HT-29 (cell line): ENCODE measurements at regions not wholly inside any gene's neighbourhood (a gene's known extent, or its start where the extent isn't known, plus 50 kb on each side); places are given as distances from the start of the nearest gene placed in this dataset.

Source experiments
- DNase-seq: peaks from one replicate; pipeline ENCODE4 v3.0.0-alpha.2; 2015; ENCODE audit warnings: low spot score

DNA sequence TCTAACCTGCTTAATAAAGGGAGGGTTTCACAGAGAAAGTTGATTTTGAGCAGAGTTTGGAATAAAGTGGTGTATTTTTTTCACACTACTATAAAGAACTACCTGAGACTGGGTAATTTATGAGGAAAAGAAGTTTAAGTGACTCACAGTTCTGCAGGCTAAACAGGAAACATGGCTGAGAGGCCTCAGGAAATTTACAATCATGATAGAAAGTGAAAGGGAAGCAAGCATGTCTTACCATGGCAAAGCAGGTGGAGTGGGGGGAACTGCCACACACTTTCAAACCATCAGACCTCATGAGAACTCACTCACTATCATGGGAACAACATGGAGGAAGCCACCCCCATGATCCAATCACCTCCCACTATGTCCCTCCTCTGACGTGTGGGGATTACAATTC lies 546.7 kb downstream of the EPHA4 start:
- DNase-seq = no peak

DNA sequence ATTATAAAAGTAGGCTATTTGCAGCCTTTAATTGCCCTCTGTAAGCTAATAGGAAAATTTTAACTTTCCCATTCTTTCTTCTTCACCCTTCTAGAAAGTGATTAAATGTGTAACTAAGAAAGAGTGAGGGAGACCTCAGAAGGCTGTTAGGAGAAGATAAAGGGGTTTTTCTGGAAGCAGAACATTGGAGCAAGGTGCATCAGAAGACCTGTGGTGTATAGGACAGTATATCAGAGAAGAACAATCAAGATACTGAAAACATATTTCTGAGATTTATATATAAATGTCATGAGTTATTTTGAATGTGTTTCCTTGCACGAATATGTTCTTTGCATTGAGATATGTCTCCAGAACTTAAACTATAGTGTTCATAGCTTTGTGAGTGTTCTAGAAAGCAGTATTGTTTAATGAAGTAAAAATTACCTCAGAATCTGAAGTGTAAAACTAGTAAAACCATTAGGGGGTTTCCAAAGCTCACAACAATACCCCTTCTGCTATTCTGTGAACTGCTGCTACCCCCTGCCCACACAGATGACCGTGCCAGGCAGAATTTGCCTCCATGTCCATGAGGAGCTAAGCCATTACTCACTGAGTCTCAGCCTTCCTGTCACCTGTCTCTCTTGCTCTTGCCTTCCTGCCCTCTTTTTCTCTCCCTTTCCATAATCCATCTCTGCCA lies 537.9 kb downstream of the EPHA4 start:
- DNase-seq = no peak

DNA sequence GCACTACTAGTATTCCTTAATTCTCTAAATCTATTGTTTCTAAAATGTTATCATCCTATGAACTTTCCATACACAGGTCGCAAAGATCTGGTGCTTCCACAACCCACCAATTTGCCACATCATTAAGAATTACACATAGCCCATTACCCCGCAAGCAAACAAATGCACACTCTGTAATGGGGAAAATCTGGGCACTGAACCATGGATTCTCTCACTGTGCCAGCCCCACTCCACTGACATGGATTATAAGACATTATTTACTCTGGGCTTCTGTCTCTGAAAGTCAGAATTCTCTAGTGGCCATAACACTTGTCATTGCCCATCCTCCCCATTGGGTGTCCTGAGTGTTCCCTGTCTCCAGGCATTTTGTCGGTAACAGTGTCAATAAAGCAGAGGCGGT lies 537.1 kb downstream of the EPHA4 start:
- no peak for DNase-seq

DNA sequence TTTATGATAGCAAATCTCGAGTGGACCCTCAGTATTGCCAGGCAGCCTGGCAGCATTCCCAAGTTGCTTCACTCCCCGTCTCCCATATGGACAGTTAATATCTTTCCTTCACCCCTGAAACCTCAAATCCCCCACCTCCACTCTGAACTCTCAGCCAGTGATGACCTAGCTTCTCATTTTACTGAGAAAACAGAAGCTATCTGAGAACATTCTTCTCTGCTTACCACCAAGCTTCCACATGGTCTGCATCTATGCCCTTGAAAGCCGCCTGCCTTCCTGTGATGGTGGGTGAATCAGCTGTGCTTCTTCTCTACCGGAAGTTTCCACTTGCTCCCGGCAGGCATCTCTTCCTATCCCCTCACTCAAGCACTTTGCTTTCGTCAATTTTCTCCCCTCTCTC lies 529.2 kb downstream of the EPHA4 start:
- DNase-seq = no peak

DNA sequence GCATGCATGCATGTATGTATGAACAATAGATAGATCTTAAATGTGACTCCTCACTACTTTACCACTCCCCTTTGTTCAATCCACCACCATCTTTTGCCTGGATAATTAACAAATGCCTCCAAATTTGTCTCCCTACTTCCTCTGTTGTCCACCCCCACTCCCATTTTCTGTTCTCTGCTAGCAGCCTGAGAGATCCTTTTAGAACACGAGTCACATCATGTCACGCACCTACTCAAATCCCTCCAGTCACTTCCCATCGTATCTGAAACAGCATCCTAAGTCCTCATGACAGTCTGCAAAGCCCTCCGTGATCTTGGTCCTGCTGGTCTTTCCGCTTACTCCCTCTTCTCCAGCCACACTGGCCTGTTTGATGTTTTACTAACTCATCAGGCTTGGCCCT lies 527.3 kb downstream of the EPHA4 start:
- DNase-seq = no peak

DNA sequence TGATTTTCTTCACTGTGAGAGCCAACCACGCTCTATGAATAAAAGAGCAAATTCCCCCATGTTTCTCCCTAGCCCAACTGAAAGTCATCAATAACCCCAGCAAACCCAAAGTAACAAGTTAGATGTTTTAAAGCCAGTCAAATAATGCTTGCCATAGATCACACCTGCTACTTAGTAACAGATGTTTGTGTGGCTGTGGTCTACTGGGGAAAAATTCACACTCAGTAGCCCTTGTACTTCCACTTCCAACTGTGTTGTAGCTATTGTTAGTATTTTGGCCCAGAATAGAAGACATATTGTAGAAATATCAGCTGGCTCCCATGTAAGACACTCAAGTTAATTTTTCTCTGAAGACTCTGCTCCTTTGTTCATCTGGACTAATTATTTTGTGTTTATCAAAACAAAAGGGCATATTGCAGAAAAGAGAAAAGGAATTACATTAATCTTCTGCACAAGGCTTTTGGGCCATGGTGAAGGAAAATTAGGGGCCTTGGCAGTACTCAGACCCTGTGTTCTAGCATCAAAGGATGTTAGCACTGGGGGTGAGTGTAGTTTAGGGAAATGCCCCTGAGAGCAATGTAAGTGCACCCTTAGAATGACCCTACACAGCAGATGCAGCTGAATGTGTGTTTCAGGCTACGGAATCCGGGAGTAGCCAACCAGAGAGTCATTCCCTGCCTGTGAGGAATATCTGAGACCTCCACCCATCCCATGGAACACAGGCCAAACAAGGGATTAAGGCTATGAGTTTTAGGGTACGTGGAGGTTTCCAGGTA lies 521.9 kb downstream of the EPHA4 start:
- DNase-seq = no peak

DNA sequence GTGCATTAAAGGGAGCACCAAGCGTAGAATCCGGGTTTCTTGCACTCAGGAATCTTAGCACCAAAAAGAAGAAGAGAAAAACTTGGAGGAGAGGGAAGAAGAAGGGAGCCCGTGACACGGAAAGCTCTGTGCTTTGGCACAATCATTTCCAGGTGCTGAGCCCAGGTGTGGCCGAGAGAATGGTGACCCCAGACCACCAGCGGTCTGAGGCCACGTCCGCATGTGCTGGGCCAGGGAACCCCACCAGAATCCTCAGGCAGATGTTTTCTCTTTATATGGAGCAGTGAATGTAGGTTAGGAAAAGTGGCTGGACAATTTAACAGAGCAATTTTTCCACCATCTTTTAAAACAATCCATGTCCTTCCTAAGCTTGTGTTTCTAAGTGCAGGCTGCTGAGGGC lies 520.9 kb downstream of the EPHA4 start:
- no peak for DNase-seq

DNA sequence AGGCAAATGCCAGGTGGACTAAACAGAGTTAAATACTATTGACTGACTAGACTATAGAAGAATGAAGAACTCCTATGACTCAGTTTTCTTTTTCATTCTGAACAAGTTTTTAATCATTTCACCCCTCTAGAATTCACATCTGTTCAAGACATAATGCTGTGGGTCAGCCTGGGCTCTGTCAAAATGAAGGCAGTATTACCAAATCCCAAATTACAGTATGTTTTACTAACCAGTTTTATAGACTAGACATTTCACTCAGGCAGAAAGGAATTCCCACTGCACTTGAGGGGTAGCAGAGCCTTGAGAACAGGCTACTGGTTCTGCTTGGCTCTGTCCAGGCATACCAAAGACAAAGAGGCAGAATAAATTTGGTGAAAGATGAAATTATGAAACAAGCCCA lies 511.7 kb downstream of the EPHA4 start:
- no peak for DNase-seq

DNA sequence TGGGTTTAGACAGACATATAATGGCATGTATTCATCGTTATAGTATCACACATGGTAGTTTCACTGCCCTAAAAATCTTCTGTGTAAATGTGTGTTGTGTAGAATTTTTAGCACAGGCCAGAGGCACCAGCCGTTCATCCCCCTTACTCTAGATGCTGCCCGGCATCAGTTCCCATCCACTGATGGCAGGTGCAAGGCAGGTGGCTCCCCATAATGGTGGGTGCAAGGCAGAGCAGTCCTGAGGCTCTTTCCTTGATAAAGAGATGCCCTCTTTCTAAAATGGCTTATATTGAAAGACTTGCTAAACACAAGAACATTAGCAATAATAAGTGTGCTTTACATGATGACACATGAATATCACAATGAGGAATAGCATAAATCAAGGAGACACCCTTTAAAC lies 508.5 kb downstream of the EPHA4 start:
- DNase-seq = no peak

DNA sequence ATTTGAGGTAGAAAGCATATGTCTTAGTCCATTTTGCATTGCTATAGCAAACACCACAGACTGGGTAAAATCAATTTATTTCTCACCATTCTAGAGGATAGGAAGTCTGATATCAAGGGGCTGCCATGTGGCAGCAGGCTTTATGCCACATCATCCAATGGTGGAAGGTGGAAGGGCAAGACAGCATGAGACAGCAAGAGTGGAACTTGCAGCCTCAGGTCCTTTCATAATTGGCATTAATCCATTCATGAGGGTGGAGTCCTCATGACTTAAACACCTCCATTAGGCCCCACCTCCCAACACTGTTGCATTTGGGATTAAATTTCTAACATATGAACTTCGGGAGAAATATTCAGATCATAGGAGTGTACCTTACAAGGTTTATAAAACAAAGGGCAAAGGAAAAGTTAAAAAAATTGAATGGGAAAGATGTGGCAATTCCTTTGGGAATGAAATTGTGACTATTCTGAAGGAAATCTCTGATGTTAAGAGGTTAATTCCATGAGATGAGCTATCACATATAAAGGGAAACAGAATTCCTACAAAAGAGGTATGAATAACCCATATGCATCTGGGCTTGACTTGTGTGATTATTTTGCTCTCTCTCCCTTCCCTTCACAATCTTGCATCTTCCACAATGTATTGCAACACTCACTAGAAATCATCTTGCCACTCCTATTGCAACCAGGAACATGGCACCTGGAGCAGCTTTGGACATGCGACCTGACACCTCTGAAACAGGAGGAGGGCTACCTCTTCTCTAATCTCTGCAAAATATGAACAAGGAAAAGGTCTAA lies 507.8 kb downstream of the EPHA4 start:
- DNase-seq = no peak

DNA sequence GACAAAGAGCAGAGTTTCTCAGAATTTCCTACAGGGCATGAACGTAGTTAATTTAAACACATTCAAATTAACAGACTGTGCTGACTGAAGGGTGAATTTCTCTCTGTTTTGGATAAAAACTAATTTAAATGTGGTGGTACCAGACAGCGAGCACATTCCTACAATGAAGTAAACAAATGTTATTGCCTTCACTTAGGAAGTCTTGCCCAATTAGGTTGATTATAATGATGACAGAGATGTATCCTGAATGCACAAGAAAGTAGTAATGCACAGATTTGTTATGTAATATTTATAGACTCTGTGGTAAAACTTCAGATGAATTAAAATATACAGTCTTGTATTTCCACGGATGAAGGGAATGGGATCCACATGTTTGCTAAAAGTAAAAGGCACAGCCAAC lies 507.2 kb downstream of the EPHA4 start:
- DNase-seq = no peak

DNA sequence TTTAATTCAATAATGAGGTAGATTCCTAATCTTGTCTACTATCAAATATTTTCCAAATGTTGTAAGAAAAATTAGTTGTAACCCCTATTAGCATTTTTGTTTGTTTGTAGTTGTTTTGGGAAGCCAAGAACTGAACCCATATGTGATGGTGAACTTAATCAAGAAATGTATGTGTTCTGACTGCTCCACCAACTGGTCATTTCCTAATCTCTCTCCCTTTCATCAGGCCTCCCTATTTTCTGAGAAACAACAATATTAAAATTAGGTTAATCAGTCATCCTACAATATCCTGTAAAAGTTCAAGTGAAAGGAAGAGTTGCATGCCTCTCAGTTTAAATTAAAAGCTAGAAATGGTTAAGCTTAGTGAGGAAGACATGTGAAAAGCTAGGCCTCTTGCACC lies 504.0 kb downstream of the EPHA4 start:
- DNase-seq = no peak

DNA sequence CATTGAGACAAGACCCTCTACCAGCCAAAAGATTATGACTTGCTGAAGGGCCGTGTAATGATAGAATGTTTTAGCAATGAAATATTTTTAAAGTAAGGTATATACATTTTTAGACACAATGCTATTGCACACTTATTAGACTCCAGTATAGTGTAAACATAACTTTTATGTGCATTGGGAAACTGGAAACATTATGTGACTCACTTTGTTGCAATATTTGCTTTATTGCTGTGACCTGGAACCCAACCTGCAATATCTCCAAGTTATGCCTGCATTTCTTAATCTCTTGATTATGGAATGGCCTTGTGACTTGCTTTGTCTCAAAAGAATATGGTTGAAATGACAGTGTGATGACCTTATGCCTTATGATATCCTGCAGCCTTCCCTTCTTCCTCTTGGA lies 502.0 kb downstream of the EPHA4 start:
- DNase-seq = no peak

DNA sequence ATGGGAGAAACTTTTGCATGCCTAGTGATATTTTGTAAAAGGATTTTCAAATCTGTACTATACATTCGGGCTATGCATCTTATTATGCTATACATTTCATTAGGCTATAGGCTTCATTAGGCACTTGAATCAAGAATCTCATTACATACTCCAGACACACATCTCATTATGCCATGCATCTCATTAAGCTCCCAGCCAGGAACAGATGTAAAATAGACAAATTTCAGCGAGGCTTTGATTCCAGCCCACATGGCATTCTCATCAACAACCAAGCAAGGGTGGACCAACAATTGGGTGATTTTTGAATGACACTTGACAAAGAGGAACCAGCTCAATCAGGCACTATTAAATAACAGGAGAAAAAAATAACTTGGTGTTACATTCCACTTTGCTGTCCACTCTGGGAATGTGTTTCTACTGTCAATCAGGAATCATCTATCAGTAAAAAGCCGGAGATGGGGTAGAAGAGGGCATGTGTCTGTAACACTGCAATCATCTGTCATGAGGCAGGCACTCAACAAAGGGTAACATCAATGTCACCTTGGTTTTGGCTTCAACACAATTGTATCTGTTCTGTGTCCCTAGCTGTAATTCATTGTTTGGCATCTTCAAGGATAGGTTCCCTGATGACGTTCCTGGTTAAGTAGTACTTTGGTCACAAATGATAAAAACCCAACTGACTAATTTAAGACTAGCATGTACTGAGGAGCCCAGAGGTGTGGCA lies 498.6 kb downstream of the EPHA4 start:
- no peak for DNase-seq

DNA sequence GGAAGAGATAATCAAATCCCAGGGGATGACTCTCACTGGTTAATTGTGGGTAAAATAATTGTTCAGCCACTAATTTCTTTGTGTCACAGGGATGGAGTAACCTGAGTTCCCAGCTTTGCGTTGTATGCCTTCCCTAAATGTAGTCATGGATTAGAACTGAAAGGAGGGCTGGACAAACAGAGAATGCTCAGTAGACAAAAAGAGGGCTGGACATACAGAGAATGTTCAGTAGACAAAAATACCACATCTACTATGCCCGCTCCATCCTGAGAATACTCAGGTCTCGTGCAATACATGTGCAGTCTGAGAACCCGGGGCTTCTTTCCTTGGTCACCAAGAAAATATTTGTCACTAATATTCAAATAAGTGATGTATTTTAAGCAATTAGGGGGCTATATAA lies 497.9 kb downstream of the EPHA4 start:
- DNase-seq = no peak

DNA sequence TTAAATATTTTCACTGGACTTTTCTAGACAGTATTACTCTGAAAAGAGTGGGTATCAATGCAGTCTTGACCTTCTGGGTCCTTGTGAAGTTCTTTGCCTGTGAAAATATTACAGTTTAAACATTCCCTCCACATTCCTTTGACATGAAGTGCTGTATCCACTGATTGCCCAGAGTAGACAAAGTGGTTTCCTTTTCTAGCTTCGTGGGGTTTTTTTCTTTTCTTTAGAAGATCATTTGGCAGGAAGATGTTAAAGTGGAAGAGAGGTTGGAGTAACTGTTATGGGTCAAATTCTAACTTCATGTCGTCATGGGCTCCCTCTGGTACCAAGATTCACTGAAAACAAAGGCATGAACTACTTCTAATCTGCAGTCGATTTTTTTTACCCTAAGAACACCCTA lies 496.9 kb downstream of the EPHA4 start:
- DNase-seq = no peak

DNA sequence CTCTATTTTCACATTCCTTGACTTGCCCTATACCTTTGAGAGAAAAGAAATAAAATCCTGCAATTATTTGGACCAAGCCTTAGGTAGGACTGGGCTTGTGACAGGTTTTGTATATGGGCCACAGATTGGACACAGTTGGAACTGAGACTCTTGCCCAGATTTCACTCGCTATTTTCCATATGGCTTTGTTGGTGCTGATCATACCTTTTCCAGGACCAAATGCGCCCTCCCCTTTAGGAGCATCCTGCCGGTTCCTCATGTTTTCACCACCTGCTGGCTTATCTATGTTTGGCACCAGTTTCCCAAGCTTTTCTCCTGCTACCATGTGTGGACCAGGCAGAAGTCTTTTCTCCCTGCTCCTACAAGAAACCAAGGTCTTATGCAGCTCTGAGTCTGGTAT lies 494.9 kb downstream of the EPHA4 start:
- no peak for DNase-seq

DNA sequence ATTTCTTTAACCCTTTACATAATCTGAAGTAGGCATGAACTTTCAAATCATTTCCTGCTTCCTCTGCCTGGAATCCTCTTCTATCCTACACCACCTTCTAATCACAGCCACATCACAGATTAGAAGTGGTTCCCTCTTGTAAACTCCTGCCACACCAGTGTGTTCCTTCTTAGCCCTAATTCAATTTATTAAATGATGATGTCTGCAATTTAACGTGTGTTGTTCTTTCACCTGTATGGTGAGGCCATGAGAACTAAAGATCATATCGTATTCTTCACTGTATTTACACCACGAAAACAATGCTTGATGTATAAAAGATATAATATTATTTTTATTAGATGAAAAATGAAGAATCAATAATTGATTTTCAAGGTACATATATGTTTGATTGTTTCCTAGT lies 494.3 kb downstream of the EPHA4 start:
- no peak for DNase-seq

DNA sequence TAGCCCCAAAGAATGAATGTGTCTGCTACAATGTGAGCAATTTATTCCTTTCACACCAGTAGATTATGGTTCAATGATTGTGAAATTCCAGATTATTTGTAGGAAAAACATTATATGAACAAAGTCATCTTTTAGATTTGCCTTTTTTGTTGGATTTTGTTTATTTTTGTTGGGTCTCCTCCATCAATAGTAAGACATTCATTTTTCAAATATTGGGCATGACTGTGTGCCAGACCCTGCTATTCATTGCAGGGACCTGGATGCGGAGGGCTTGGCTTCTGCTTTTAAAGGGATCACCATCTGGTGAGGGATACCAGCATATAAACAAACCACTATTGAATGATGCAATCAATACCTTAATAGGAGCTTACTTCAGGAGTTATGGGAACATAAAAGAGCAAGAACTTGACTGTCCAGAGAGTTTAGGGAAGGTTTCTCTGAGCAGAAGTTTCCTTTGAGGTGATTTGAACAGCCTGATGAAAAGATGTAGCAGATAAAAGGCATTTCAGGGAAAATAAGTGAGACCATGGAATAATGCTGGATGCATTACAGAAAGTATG lies 486.7 kb downstream of the EPHA4 start:
- DNase-seq = no peak

DNA sequence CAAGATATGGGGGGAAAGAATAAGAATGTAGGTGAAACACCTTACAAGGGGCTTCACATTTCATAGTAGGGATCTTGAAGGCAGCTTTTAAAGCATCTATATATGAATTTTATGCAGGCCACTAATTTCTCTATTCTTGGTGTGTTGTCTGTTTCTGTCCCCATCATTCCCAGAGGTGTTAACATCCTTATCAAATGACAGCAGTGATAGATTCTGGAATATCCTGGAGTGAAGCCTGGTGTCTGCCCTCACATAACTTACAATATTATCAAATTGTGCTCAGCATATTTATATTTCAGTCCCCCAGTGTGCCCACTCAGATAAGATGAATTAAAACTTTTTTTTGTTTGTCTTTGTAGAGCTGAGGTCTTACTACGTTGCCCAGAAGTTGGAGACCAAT lies 486.2 kb downstream of the EPHA4 start:
- no peak for DNase-seq

DNA sequence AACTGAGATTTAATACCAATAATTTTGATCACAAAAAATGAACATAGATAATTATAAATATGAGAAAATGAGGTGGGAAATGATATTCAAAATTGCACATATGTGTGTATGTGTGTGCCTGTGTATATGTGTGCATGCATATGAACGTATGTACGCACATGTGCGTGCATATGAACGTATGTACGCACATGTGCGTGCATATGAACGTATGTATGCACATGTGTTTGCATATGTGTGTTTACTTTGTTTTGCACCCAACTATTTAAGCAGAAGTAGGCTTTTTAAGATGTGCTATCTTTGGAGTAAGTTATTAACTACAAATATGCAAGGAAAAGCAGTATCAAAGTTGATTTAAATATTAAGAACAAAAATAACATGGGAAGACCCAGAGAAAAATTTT lies 484.3 kb downstream of the EPHA4 start:
- no peak for DNase-seq

DNA sequence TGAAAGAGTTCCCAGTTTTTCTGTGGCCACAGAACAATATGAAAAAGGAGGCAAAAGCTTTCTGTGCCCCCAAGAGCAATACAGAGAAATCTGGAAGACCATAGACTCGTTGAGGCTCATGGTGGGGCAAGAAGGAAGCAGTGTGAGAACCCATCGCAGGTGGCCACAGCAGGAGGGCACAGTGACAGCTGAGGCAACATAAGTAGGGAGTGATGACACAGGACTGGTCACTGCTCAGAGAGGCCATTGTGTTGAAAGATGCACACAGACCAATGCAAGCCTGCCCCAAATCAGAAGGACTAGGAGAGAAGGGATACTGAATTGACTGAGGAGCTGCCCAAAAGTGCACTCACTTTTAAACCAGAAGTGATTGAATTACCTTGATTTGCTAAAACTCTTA lies 483.6 kb downstream of the EPHA4 start:
- DNase-seq = no peak
